ENCODE measurements at regions not wholly inside any gene's neighbourhood (a gene's known extent, or its start where the extent isn't known, plus 50 kb on each side); places are given as distances from the start of the nearest gene placed in this dataset.

- TF ChIP-seq CTCF (IDR thresholded peaks at IDR 0.05) (no peak), POLR2A (IDR thresholded peaks at IDR 0.05) (no peak)
Measured at GRCh38 chr2:8028981-8029380, 652.9 kb upstream of the ID2 start.

Data from adrenal gland (tissue), 5 donors.